ENCODE measurements at regions not wholly inside any gene's neighbourhood (a gene's known extent, or its start where the extent isn't known, plus 50 kb on each side); places are given as distances from the start of the nearest gene placed in this dataset.

DNA sequence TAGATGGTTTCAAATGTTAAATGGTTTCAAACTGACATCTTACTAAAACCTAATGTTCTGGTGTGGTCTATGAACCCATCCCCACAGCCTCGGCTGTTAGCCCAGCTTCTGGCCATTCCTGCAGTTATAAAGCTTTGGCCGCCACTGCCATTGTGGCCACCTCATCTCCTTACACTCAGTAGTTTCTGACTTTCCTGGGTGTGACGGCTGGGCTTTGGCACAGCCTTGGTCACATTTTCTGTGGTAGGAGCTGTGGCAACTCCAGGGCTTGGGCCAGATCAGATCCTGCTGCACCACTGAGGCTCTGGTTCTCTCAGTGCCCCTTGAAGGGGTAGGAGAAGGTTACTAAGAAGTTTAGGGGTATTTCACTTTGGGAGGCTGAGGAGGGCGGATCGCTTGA, 84.2 kb upstream of the STXBP6 start:
- TF ChIP-seq, protein P1, sequence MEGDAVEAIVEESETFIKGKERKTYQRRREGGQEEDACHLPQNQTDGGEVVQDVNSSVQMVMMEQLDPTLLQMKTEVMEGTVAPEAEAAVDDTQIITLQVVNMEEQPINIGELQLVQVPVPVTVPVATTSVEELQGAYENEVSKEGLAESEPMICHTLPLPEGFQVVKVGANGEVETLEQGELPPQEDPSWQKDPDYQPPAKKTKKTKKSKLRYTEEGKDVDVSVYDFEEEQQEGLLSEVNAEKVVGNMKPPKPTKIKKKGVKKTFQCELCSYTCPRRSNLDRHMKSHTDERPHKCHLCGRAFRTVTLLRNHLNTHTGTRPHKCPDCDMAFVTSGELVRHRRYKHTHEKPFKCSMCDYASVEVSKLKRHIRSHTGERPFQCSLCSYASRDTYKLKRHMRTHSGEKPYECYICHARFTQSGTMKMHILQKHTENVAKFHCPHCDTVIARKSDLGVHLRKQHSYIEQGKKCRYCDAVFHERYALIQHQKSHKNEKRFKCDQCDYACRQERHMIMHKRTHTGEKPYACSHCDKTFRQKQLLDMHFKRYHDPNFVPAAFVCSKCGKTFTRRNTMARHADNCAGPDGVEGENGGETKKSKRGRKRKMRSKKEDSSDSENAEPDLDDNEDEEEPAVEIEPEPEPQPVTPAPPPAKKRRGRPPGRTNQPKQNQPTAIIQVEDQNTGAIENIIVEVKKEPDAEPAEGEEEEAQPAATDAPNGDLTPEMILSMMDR (IDR thresholded peaks at IDR 0.05): no peak
- TF ChIP-seq POLR2A (IDR thresholded peaks at IDR 0.05) (no peak), EP300 (IDR thresholded peaks at IDR 0.05) (no peak)
